HepG2 (cell line): ENCODE measurements at regions not wholly inside any gene's neighbourhood (a gene's known extent, or its start where the extent isn't known, plus 50 kb on each side); places are given as distances from the start of the nearest gene placed in this dataset.

Experiments used
- CSRNP1 ChIP-seq: sonication (generic); formaldehyde crosslinking; IDR thresholded peaks from 2 replicates; pipeline ENCODE4 v1.8.1; 2023; ENCODE audit warnings: mild to moderate bottlenecking, missing genetic modification reagents
- EP300 ChIP-seq, 3 experiments: sonication (generic) in 1 of 3; formaldehyde crosslinking in 1 of 3; IDR thresholded peaks; 2 replicates each; pipeline versions ENCODE4 v1.5.1 to v1.6.1; 2011 to 2020; ENCODE audit warnings: low read depth in 2 of 3, low read length in 2 of 3, borderline replicate concordance in 1 of 3, improper control_type of control experiment in 1 of 3, mild to moderate bottlenecking in 1 of 3, missing genetic modification reagents in 1 of 3, moderate library complexity in 1 of 3
- EZH2 ChIP-seq: conservative IDR thresholded peaks from 2 replicates; pipeline ENCODE4 v1.6.1; 2012; ENCODE audit warnings: mild to moderate bottlenecking, low read depth, low read length, moderate library complexity
- KDM1A ChIP-seq: IDR thresholded peaks from 2 replicates; pipeline ENCODE4 v1.6.1; 2016; ENCODE audit warnings: missing compliant biosample characterization
- MED1 ChIP-seq: sonication (generic); formaldehyde crosslinking; IDR thresholded peaks from 2 replicates; pipeline ENCODE4 v1.4.0; 2020; ENCODE audit warnings: missing genetic modification reagents
- MTA1 ChIP-seq: sonication (generic); formaldehyde crosslinking; IDR thresholded peaks from 2 replicates; pipeline ENCODE4 v1.4.0; 2020; ENCODE audit warnings: missing genetic modification reagents, mild to moderate bottlenecking, borderline replicate concordance
- PBX2 ChIP-seq: IDR thresholded peaks from 2 replicates; pipeline ENCODE4 v1.6.1; 2016; ENCODE audit warnings: control low read depth
- PCBP2 ChIP-seq: fragments of 200-400 bp; formaldehyde crosslinking; optimal IDR thresholded peaks from 2 replicates; pipeline ENCODE3; 2018; ENCODE audit warnings: low read length, low read depth; ENCODE audit not compliant: poor library complexity, severe bottlenecking
- PITX1 ChIP-seq: sonication (generic); formaldehyde crosslinking; IDR thresholded peaks from 2 replicates; pipeline ENCODE4 v1.5.1; 2020; ENCODE audit warnings: mild to moderate bottlenecking, missing genetic modification reagents
- POLR2G ChIP-seq: fragments of 200-400 bp; formaldehyde crosslinking; IDR thresholded peaks from 2 replicates; pipeline ENCODE4 v1.6.1; 2018; ENCODE audit warnings: mild to moderate bottlenecking, low read depth, low read length, moderate library complexity
- PPARG ChIP-seq: conservative IDR thresholded peaks from 2 replicates; pipeline ENCODE4 v1.6.1; 2016; ENCODE audit warnings: missing biosample characterization, missing genetic modification reagents
- PRMT3 ChIP-seq: sonication (generic); formaldehyde crosslinking; IDR thresholded peaks from 2 replicates; pipeline ENCODE4 v1.8.1; 2022; ENCODE audit warnings: low read depth, mild to moderate bottlenecking, moderate library complexity, missing genetic modification reagents, borderline replicate concordance
- RBM22 ChIP-seq: fragments of 200-400 bp; formaldehyde crosslinking; optimal IDR thresholded peaks from 2 replicates; pipeline ENCODE3; 2017; ENCODE audit warnings: mild to moderate bottlenecking, low read length, moderate library complexity
- REPIN1 ChIP-seq: sonication (generic); formaldehyde crosslinking; IDR thresholded peaks from 2 replicates; pipeline ENCODE4 v1.8.0; 2022; ENCODE audit warnings: missing genetic modification reagents, low read depth, mild to moderate bottlenecking, borderline replicate concordance
- RNF219 ChIP-seq: sonication (generic); formaldehyde crosslinking; IDR thresholded peaks from 2 replicates; pipeline ENCODE4 v1.5.0; 2020; ENCODE audit warnings: mild to moderate bottlenecking, missing genetic modification reagents
- SKI ChIP-seq: fragments of 450-650 bp; IDR thresholded peaks from one replicate; pipeline ENCODE4 v1.6.1; 2018; ENCODE audit warnings: mild to moderate bottlenecking; ENCODE audit not compliant: partially characterized antibody
- THAP11 ChIP-seq: IDR thresholded peaks from 2 replicates; pipeline ENCODE4 v1.6.1; 2016; ENCODE audit warnings: missing biosample characterization, missing genetic modification reagents
- ZBTB26 ChIP-seq: IDR thresholded peaks from 2 replicates; pipeline ENCODE4 v1.6.1; 2016; ENCODE audit warnings: missing compliant biosample characterization, missing genetic modification reagents, borderline replicate concordance
- ZFP36L1 ChIP-seq: sonication (generic); formaldehyde crosslinking; IDR thresholded peaks from 2 replicates; pipeline ENCODE4 v1.8.0; 2022; ENCODE audit warnings: mild to moderate bottlenecking, missing genetic modification reagents, moderate library complexity
- ZNF260 ChIP-seq: sonication (generic); formaldehyde crosslinking; IDR thresholded peaks from 2 replicates; pipeline ENCODE4 v1.4.0; 2020; ENCODE audit warnings: missing genetic modification reagents, low read depth, mild to moderate bottlenecking, borderline replicate concordance
- ZNF615 ChIP-seq: sonication (generic); formaldehyde crosslinking; IDR thresholded peaks from 2 replicates; pipeline ENCODE4 v1.5.0; 2020; ENCODE audit warnings: mild to moderate bottlenecking, missing genetic modification reagents, borderline replicate concordance
- ZNF772 ChIP-seq: sonication (generic); formaldehyde crosslinking; IDR thresholded peaks from 2 replicates; pipeline ENCODE4 v1.5.0; 2020; ENCODE audit warnings: mild to moderate bottlenecking, missing genetic modification reagents

- TF ChIP-seq ZNF260 (no peak), PITX1 (CRISPR knock-in tag) (peak; percentile 96), PPARG (CRISPR knock-in tag) (peak; percentile 73; the same call in 1 of the 2 replicates), MED1 (peak; percentile 60), PBX2 (CRISPR knock-in tag) (peak; percentile 53; the same call in 1 of the 2 replicates), CSRNP1 (CRISPR knock-in tag) (peak; percentile 85), RNF219 (CRISPR knock-in tag) (no peak), EP300 (IDR thresholded peaks at IDR 0.05; ENCODE audit: low read depth in 2 of 2, low read length in 2 of 2) (peak; percentile 77 to 98; a peak in 3 of 4 replicates), EP300 (CRISPR knock-in tag; IDR thresholded peaks at IDR 0.05; ENCODE audit: borderline replicate concordance) (peak; percentile 97), ZNF615 (CRISPR knock-in tag) (no peak), REPIN1 (CRISPR knock-in tag) (0 out of 2 replicates have a peak, but pooled peaks have one; percentile 43), PRMT3 (CRISPR knock-in tag) (no peak), ZFP36L1 (CRISPR knock-in tag) (peak; percentile 92), EZH2 (no peak), THAP11 (CRISPR knock-in tag) (0 out of 2 replicates have a peak, but pooled peaks have one; percentile 14), KDM1A (CRISPR knock-in tag) (peak; percentile 25; the same call in 1 of the 2 replicates), RBM22 (no peak), POLR2G (no peak), ZNF772 (0 out of 2 replicates have a peak, but pooled peaks have one; percentile 32), ZBTB26 (CRISPR knock-in tag) (no peak), SKI (peak; percentile 39), MTA1 (CRISPR knock-in tag) (no peak), PCBP2 (no peak)
These were observed 138.8 kb downstream of the DKK1 start (continued) for GRCh38 chr10:52452600-52453493.
